Tibial artery (tissue), 4 donors: ENCODE measurements at regions not wholly inside any gene's neighbourhood (a gene's known extent, or its start where the extent isn't known, plus 50 kb on each side); places are given as distances from the start of the nearest gene placed in this dataset.

Experiments
- DNase-seq, 2 donors: peaks; one replicate each; pipeline ENCODE4 v3.0.0-alpha.2; 2019
- H3K27ac ChIP-seq, 2 donors: fragments of 200-600 bp; sonication (generic) in 1 of 2; 1 replicate in 1 of 2; 2 replicates in 1 of 2; pipeline ENCODE4 v1.5.1; 2018 to 2019; ENCODE audit warnings: mild to moderate bottlenecking in 1 of 2
- H3K27me3 ChIP-seq, 2 donors: fragments of 200-600 bp; sonication (generic) in 1 of 2; one replicate each; pipeline versions ENCODE4 v1.5.1 to v1.6.0; 2016 to 2019
- H3K36me3 ChIP-seq, 3 donors: fragments of 200-600 bp; sonication (generic) in 2 of 3; one replicate each; pipeline ENCODE4 v1.5.1; 2016 to 2019; ENCODE audit warnings: mild to moderate bottlenecking in 2 of 3
- H3K4me1 ChIP-seq, 4 donors: fragments of 200-600 bp; sonication (generic) in 2 of 4; 1 replicate in 3 of 4; 2 replicates in 1 of 4; pipeline ENCODE4 v1.5.1; 2016 to 2019
- H3K4me3 ChIP-seq, 2 donors: fragments of 200-600 bp; sonication (generic) in 1 of 2; 1 replicate in 1 of 2; 2 replicates in 1 of 2; pipeline ENCODE4 v1.5.1; 2018 to 2019; ENCODE audit warnings: mild to moderate bottlenecking in 2 of 2
- H3K9me3 ChIP-seq, 3 donors: fragments of 200-600 bp; sonication (generic) in 1 of 3; one replicate each; pipeline ENCODE4 v1.5.1; 2016 to 2019
- intact Hi-C: fragments of 100-400 bp; cut with DNase I; formaldehyde crosslinking; loops from one replicate; pipeline ENCODE4 v1.15.0; 2023; ENCODE audit warnings: low total_unique reads
- TF ChIP-seq, protein P1 (sequence below), 2 experiments: fragments of 200-600 bp in 1 of 2; fragments of 450-650 bp in 1 of 2; IDR thresholded peaks; one replicate each; pipeline ENCODE4 v1.5.1; 2017 to 2019; ENCODE audit warnings: antibody characterized with exemption in 2 of 2, mild to moderate bottlenecking in 1 of 2, moderate library complexity in 1 of 2

GRCh38 chr17:13306310-13306962 is 288.6 kb upstream of the ELAC2 start:
- intact Hi-C loops: no loop called here
- H3K4me1 ChIP-seq: no peaks in the 10 kb centered on the region
- no peak overlapping the region for H3K4me3 ChIP-seq
- no peaks in the 10 kb centered on the region for H3K27me3 ChIP-seq
- TF ChIP-seq, protein P1, sequence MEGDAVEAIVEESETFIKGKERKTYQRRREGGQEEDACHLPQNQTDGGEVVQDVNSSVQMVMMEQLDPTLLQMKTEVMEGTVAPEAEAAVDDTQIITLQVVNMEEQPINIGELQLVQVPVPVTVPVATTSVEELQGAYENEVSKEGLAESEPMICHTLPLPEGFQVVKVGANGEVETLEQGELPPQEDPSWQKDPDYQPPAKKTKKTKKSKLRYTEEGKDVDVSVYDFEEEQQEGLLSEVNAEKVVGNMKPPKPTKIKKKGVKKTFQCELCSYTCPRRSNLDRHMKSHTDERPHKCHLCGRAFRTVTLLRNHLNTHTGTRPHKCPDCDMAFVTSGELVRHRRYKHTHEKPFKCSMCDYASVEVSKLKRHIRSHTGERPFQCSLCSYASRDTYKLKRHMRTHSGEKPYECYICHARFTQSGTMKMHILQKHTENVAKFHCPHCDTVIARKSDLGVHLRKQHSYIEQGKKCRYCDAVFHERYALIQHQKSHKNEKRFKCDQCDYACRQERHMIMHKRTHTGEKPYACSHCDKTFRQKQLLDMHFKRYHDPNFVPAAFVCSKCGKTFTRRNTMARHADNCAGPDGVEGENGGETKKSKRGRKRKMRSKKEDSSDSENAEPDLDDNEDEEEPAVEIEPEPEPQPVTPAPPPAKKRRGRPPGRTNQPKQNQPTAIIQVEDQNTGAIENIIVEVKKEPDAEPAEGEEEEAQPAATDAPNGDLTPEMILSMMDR (IDR thresholded peaks at IDR 0.05): no peak
- H3K36me3 ChIP-seq: no peaks in the 10 kb centered on the region
- no peak for DNase-seq
- no peak overlapping the region for H3K27ac ChIP-seq
- H3K9me3 ChIP-seq: no peaks in the 10 kb centered on the region

DNA sequence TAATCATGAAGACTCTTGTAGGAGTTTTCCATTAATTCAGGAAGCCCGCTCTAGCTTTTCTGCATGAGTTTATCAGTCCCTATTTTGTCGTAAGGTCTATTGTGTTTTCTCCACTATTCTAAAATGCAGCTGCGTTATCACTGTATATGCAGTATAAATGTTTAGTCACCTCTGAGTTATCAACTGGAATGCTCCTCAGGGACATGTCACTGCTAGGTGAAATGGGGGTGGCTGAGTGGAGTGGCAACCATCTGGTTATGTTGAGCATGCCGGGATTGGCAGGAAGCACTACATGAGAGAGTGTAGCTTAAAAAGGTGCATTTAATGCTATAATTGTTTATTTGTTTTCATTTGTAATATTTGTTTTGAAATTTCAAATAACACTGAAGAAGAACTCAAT is 285.2 kb upstream of the ELAC2 start:
- Histone ChIP-seq H3K4me1 (no peaks in the 10 kb centered on the region), H3K9me3 (no peaks in the 10 kb centered on the region), H3K27me3 (no peaks in the 10 kb centered on the region), H3K36me3 (no peaks in the 10 kb centered on the region), H3K4me3 (no peak overlapping the region), H3K27ac (no peak overlapping the region)
- intact Hi-C loops: no loop called here
- DNase-seq: no peak
- TF ChIP-seq, protein P1 (IDR thresholded peaks at IDR 0.05): no peak

GRCh38 chr17:13302419-13302818 is 284.6 kb upstream of the ELAC2 start:
- Histone ChIP-seq H3K36me3 (no peaks in the 10 kb centered on the region), H3K27me3 (no peaks in the 10 kb centered on the region), H3K9me3 (no peaks in the 10 kb centered on the region), H3K4me1 (no peaks in the 10 kb centered on the region), H3K4me3 (no peak overlapping the region), H3K27ac (no peak overlapping the region)
- DNase-seq: no peak
- TF ChIP-seq, protein P1 (IDR thresholded peaks at IDR 0.05): no peak
- intact Hi-C loops: no loop called here

GRCh38 chr17:13297183-13297582 is 279.4 kb upstream of the ELAC2 start:
- no peaks in the 10 kb centered on the region for H3K36me3 ChIP-seq
- no peaks in the 10 kb centered on the region for H3K9me3 ChIP-seq
- TF ChIP-seq, protein P1 (IDR thresholded peaks at IDR 0.05): no peak
- no peak overlapping the region for H3K27ac ChIP-seq
- no peaks in the 10 kb centered on the region for H3K4me1 ChIP-seq
- H3K4me3 ChIP-seq: no peak overlapping the region
- H3K27me3 ChIP-seq: no peaks in the 10 kb centered on the region
- no peak for DNase-seq
- intact Hi-C loops: no loop called here

DNA sequence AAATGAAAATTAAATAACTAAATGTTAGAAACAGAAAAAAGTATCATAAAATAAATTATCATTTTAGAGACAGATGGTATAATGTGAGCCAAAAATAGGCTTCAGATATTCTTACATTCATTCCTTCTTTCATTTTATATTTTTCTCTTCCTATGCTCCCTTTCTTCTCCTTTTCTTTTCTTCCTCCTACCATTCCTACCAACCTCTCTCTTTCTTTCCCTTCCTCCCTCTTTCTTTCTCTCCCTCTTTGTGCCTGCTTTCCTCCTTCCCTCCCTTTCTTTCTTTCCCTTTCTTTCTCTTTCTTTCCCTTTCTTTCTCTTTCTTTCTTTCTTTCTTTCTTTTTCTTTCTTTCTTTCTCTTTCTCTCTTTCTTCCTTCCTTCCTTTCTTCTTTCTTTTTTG is 275.6 kb upstream of the ELAC2 start:
- H3K27ac ChIP-seq: no peak overlapping the region
- no peaks in the 10 kb centered on the region for H3K36me3 ChIP-seq
- no peak overlapping the region for H3K4me3 ChIP-seq
- no peaks in the 10 kb centered on the region for H3K27me3 ChIP-seq
- DNase-seq: no peak
- no peaks in the 10 kb centered on the region for H3K4me1 ChIP-seq
- intact Hi-C loops: no loop called here
- H3K9me3 ChIP-seq: no peaks in the 10 kb centered on the region
- TF ChIP-seq, protein P1 (IDR thresholded peaks at IDR 0.05): no peak

DNA sequence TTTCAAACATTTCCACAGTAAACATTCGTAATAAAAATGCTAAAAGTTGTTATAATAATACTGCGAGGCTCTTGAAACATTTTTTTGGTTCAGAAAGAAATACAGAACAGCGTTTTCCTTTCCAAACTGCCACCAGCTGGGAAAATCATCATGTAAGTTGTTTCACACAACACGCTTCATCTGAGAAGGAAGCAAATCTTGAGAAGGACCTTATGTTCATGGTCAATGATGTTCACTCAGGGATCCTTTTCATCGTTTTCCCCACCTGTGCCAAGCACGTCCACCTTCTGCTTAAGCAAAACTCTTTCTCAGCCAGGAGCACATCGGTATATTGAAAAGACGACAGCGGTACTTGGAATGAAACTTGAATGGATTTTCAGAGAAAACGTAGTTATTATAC is 274.5 kb upstream of the ELAC2 start:
- no peaks in the 10 kb centered on the region for H3K4me1 ChIP-seq
- no peaks in the 10 kb centered on the region for H3K36me3 ChIP-seq
- H3K27ac ChIP-seq: no peak overlapping the region
- H3K9me3 ChIP-seq: no peaks in the 10 kb centered on the region
- intact Hi-C loops: no loop called here
- no peak for DNase-seq
- no peaks in the 10 kb centered on the region for H3K27me3 ChIP-seq
- no peak overlapping the region for H3K4me3 ChIP-seq
- TF ChIP-seq, protein P1 (IDR thresholded peaks at IDR 0.05): no peak
